ENCODE measurements at regions not wholly inside any gene's neighbourhood (a gene's known extent, or its start where the extent isn't known, plus 50 kb on each side); places are given as distances from the start of the nearest gene placed in this dataset.

- no peak for TF ChIP-seq POLR2A (IDR thresholded peaks at IDR 0.05)
- TF ChIP-seq CTCF (IDR thresholded peaks at IDR 0.05), result no peak
Measured at GRCh38 chr3:102980355-102980696, 545.5 kb downstream of the ZPLD1 start.
